Middle frontal gyrus (tissue), 1 donor: ENCODE measurements at regions not wholly inside any gene's neighbourhood (a gene's known extent, or its start where the extent isn't known, plus 50 kb on each side); places are given as distances from the start of the nearest gene placed in this dataset.
"Not testable (repeated sequence)": the region's sequence is repeated elsewhere in the genome, so short reads cannot be mapped to it uniquely, and the experiment has no call there.

Source experiments
- DNase-seq: peaks from one replicate; pipeline ENCODE4 v3.0.0-alpha.2; 2015; ENCODE audit warnings: low spot score; ENCODE audit errors: extremely low spot score

- no peak for DNase-seq
Measured at GRCh38 chr3:104438706-104439105, 928.0 kb upstream of the ALCAM start.

- not testable (repeated sequence) for DNase-seq
Measured at GRCh38 chr3:104445252-104445919, 921.3 kb upstream of the ALCAM start.

GRCh38 chr3:104447681-104448080, 919.0 kb upstream of the ALCAM start:
- DNase-seq, result no peak

- no peak for DNase-seq
Measured at GRCh38 chr3:104452697-104453096, 914.0 kb upstream of the ALCAM start.

- DNase-seq, result no peak
Measured at GRCh38 chr3:104458657-104459056, 908.1 kb upstream of the ALCAM start.

GRCh38 chr3:104460477-104461406, 906.0 kb upstream of the ALCAM start:
- DNase-seq, result no peak

- no peak for DNase-seq
Measured at GRCh38 chr3:104461431-104461830, 905.3 kb upstream of the ALCAM start.

GRCh38 chr3:104472221-104472620, 894.5 kb upstream of the ALCAM start:
- DNase-seq, result no peak

GRCh38 chr3:104474011-104474410, 892.7 kb upstream of the ALCAM start:
- no peak for DNase-seq

- no peak for DNase-seq
Measured at GRCh38 chr3:104503022-104503421, 863.7 kb upstream of the ALCAM start.

GRCh38 chr3:104510131-104510849, 856.4 kb upstream of the ALCAM start:
- DNase-seq, result no peak

GRCh38 chr3:104514371-104514770, 852.3 kb upstream of the ALCAM start:
- no peak for DNase-seq

GRCh38 chr3:104514776-104515175, 851.9 kb upstream of the ALCAM start:
- no peak for DNase-seq

- no peak for DNase-seq
Measured at GRCh38 chr3:104519068-104519467, 847.6 kb upstream of the ALCAM start.

GRCh38 chr3:104519468-104520227, 847.1 kb upstream of the ALCAM start:
- DNase-seq, result no peak

- DNase-seq, result no peak
Measured at GRCh38 chr3:104520228-104520655, 846.5 kb upstream of the ALCAM start.

GRCh38 chr3:104521606-104522336, 844.9 kb upstream of the ALCAM start:
- DNase-seq, result no peak

GRCh38 chr3:104523136-104523535, 843.6 kb upstream of the ALCAM start:
- no peak for DNase-seq

- no peak for DNase-seq
Measured at GRCh38 chr3:104526901-104527401, 839.8 kb upstream of the ALCAM start.

GRCh38 chr3:104530934-104531333, 835.8 kb upstream of the ALCAM start:
- no peak for DNase-seq
